Ishikawa (cell line): ENCODE measurements at regions not wholly inside any gene's neighbourhood (a gene's known extent, or its start where the extent isn't known, plus 50 kb on each side); places are given as distances from the start of the nearest gene placed in this dataset.

ENCODE experiments used
- CEBPB ChIP-seq: IDR thresholded peaks from 2 replicates; pipeline ENCODE4 v1.6.1; 2012
- CREB1 ChIP-seq: IDR thresholded peaks from 2 replicates; pipeline ENCODE4 v1.6.1; 2012; ENCODE audit warnings: low read depth
- EGR1 ChIP-seq: IDR thresholded peaks from 2 replicates; pipeline ENCODE4 v1.6.1; 2012
- EP300 ChIP-seq: IDR thresholded peaks from 2 replicates; pipeline ENCODE4 v1.6.1; 2012; ENCODE audit warnings: borderline replicate concordance
- FOXM1 ChIP-seq: IDR thresholded peaks from 2 replicates; pipeline ENCODE4 v1.6.1; 2012; ENCODE audit warnings: low read depth, borderline replicate concordance
- MAX ChIP-seq: IDR thresholded peaks from 2 replicates; pipeline ENCODE4 v1.6.1; 2012
- NFIC ChIP-seq: IDR thresholded peaks from 2 replicates; pipeline ENCODE4 v1.6.1; 2012
- RAD21 ChIP-seq: IDR thresholded peaks from 2 replicates; pipeline ENCODE4 v1.6.1; 2012; ENCODE audit warnings: low read depth
- REST ChIP-seq: IDR thresholded peaks from 2 replicates; pipeline ENCODE4 v1.6.1; 2012; ENCODE audit warnings: low read depth, mild to moderate bottlenecking
- TAF1 ChIP-seq: IDR thresholded peaks from 2 replicates; pipeline ENCODE4 v1.6.1; 2012; ENCODE audit warnings: low read depth, mild to moderate bottlenecking
- TCF12 ChIP-seq: IDR thresholded peaks from 2 replicates; pipeline ENCODE4 v1.6.1; 2012; ENCODE audit warnings: low read depth
- TEAD4 ChIP-seq: IDR thresholded peaks from 2 replicates; pipeline ENCODE4 v1.6.1; 2012
- USF1 ChIP-seq: IDR thresholded peaks from 2 replicates; pipeline ENCODE4 v1.6.1; 2012
- YY1 ChIP-seq: IDR thresholded peaks from 2 replicates; pipeline ENCODE4 v1.6.1; 2012; ENCODE audit warnings: low read depth
- ZBTB7A ChIP-seq: IDR thresholded peaks from 2 replicates; pipeline ENCODE4 v1.6.1; 2012; ENCODE audit warnings: low read depth

GRCh38 chr2:144254342-144255235 lies 265.3 kb downstream of the ZEB2 start:
- no peak for TF ChIP-seq FOXM1
- TF ChIP-seq TAF1: no peak
- TF ChIP-seq NFIC: no peak

GRCh38 chr2:144253743-144254142 lies 266.2 kb downstream of the ZEB2 start:
- TF ChIP-seq NFIC (no peak), TAF1 (no peak), ZBTB7A (no peak), FOXM1 (no peak), CEBPB (no peak), TEAD4 (no peak), EGR1 (no peak), RAD21 (no peak), USF1 (no peak), MAX (no peak), YY1 (no peak), REST (no peak), TCF12 (no peak), CREB1 (no peak)

- TF ChIP-seq MAX: no peak
- TF ChIP-seq CREB1: no peak
- no peak for TF ChIP-seq USF1
- TF ChIP-seq EP300: no peak
- TF ChIP-seq ZBTB7A: no peak
- TF ChIP-seq NFIC: no peak
- no peak for TF ChIP-seq RAD21
- no peak for TF ChIP-seq CEBPB
- no peak for TF ChIP-seq REST
- TF ChIP-seq YY1: no peak
- no peak for TF ChIP-seq EGR1
- no peak for TF ChIP-seq TCF12
- TF ChIP-seq TEAD4: no peak
- no peak for TF ChIP-seq FOXM1
- no peak for TF ChIP-seq TAF1
These were observed 267.2 kb downstream of the ZEB2 start for GRCh38 chr2:144252694-144253093.

- TF ChIP-seq FOXM1: no peak
- TF ChIP-seq EP300: no peak
- no peak for TF ChIP-seq REST
- no peak for TF ChIP-seq TAF1
- no peak for TF ChIP-seq RAD21
- TF ChIP-seq MAX: no peak
- no peak for TF ChIP-seq CEBPB
- TF ChIP-seq USF1: no peak
- no peak for TF ChIP-seq YY1
- TF ChIP-seq TEAD4: no peak
These were observed 270.8 kb downstream of the ZEB2 start for GRCh38 chr2:144249035-144249637.
